ENCODE measurements at regions not wholly inside any gene's neighbourhood (a gene's known extent, or its start where the extent isn't known, plus 50 kb on each side); places are given as distances from the start of the nearest gene placed in this dataset.

- DNase-seq: no peak
- TF ChIP-seq CTCF (IDR thresholded peaks at IDR 0.05; ENCODE audit: borderline replicate concordance): no peak
- intact Hi-C loops (cut with micrococcal nuclease): no loop called here
These were observed 271.5 kb upstream of the JARID2 start for GRCh38 chr6:14974372-14974771.

GRCh38 chr6:14974792-14975470, 270.9 kb upstream of the JARID2 start:
- no peaks in the 10 kb centered on the region for H3K27me3 ChIP-seq (ENCODE audit: low read depth)
- no peak for TF ChIP-seq CTCF (IDR thresholded peaks at IDR 0.05; ENCODE audit: borderline replicate concordance)
- H3K36me3 ChIP-seq: no peaks in the 10 kb centered on the region
- no peak for DNase-seq
- H3K9me3 ChIP-seq (replicated peaks): no peaks in the 10 kb centered on the region
- intact Hi-C loops (cut with micrococcal nuclease): no loop called here
- no peak overlapping the region for H3K27ac ChIP-seq (replicated peaks)
- H3K4me1 ChIP-seq: no peaks in the 10 kb centered on the region
- no peak overlapping the region for H3K4me3 ChIP-seq

More at GRCh38 chr6:14974372-14974771, 271.5 kb upstream of the JARID2 start:
- Histone ChIP-seq H3K9me3 (replicated peaks) (peaks cover 1% of the 10 kb centered on the region), H3K4me3 (no peak overlapping the region), H3K27ac (replicated peaks) (no peak overlapping the region), H3K4me1 (no peaks in the 10 kb centered on the region), H3K27me3 (ENCODE audit: low read depth) (no peaks in the 10 kb centered on the region), H3K36me3 (no peaks in the 10 kb centered on the region)

- no peak for DNase-seq
These were observed 270.4 kb upstream of the JARID2 start for GRCh38 chr6:14975471-14975817.

GRCh38 chr6:14977747-14978382, 268.0 kb upstream of the JARID2 start:
- no peak for DNase-seq
- H3K27me3 ChIP-seq (ENCODE audit: low read depth): no peaks in the 10 kb centered on the region
- no peaks in the 10 kb centered on the region for H3K36me3 ChIP-seq
- no peaks in the 10 kb centered on the region for H3K9me3 ChIP-seq (replicated peaks)
- no peak overlapping the region for H3K4me3 ChIP-seq
- no peak for TF ChIP-seq CTCF (IDR thresholded peaks at IDR 0.05; ENCODE audit: borderline replicate concordance)
- H3K4me1 ChIP-seq: no peaks in the 10 kb centered on the region
- intact Hi-C loops (cut with micrococcal nuclease): no loop called here
- no peak overlapping the region for H3K27ac ChIP-seq (replicated peaks)

More at GRCh38 chr6:14975471-14975817, 270.4 kb upstream of the JARID2 start:
- Histone ChIP-seq H3K9me3 (replicated peaks) (no peaks in the 10 kb centered on the region), H3K27me3 (ENCODE audit: low read depth) (no peaks in the 10 kb centered on the region), H3K27ac (replicated peaks) (no peak overlapping the region), H3K4me1 (no peaks in the 10 kb centered on the region), H3K36me3 (no peaks in the 10 kb centered on the region), H3K4me3 (no peak overlapping the region)
- no peak for TF ChIP-seq CTCF (IDR thresholded peaks at IDR 0.05; ENCODE audit: borderline replicate concordance)
- intact Hi-C loops (cut with micrococcal nuclease): no loop called here

- no peaks in the 10 kb centered on the region for H3K36me3 ChIP-seq
- no peaks in the 10 kb centered on the region for H3K9me3 ChIP-seq (replicated peaks)
- no peak overlapping the region for H3K27ac ChIP-seq (replicated peaks)
- H3K4me3 ChIP-seq: no peak overlapping the region
- DNase-seq: no peak
- no peak for TF ChIP-seq CTCF (IDR thresholded peaks at IDR 0.05; ENCODE audit: borderline replicate concordance)
- no peaks in the 10 kb centered on the region for H3K27me3 ChIP-seq (ENCODE audit: low read depth)
- peaks cover 14% of the 10 kb centered on the region for H3K4me1 ChIP-seq
- intact Hi-C loops (cut with micrococcal nuclease): no loop called here
These were observed 263.9 kb upstream of the JARID2 start for GRCh38 chr6:14981960-14982359.
